ENCODE measurements at regions not wholly inside any gene's neighbourhood (a gene's known extent, or its start where the extent isn't known, plus 50 kb on each side); places are given as distances from the start of the nearest gene placed in this dataset.
"Not testable (repeated sequence)": the region's sequence is repeated elsewhere in the genome, so short reads cannot be mapped to it uniquely, and the experiment has no call there.

DNA sequence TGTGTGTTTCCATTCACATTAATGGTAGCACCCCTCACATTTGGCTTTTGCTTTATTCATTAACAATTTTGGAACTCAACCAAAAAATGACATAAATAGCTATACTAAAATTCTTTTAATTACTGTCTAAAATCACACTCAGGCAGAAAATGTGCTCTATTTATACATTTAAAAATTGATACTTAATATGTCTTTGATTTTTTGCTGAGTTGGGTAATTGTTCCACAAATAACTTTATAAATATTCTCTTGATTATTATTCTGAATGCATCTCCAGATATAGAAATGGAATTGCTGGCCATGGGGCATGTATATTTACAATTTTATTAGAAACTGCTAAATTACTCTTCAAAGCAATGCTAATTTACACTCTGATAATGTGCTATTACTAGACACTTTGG lies 658.7 kb upstream of the CHRM3 start:
- DNase-seq (ENCODE audit: low read depth), result no peak
- TF ChIP-seq, protein P1, sequence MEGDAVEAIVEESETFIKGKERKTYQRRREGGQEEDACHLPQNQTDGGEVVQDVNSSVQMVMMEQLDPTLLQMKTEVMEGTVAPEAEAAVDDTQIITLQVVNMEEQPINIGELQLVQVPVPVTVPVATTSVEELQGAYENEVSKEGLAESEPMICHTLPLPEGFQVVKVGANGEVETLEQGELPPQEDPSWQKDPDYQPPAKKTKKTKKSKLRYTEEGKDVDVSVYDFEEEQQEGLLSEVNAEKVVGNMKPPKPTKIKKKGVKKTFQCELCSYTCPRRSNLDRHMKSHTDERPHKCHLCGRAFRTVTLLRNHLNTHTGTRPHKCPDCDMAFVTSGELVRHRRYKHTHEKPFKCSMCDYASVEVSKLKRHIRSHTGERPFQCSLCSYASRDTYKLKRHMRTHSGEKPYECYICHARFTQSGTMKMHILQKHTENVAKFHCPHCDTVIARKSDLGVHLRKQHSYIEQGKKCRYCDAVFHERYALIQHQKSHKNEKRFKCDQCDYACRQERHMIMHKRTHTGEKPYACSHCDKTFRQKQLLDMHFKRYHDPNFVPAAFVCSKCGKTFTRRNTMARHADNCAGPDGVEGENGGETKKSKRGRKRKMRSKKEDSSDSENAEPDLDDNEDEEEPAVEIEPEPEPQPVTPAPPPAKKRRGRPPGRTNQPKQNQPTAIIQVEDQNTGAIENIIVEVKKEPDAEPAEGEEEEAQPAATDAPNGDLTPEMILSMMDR (IDR thresholded peaks at IDR 0.05; ENCODE audit: insufficient read depth, low read depth, low read length), result no peak
- no peak overlapping the region for H3K4me3 ChIP-seq (ENCODE audit: low read depth, low read length)

DNA sequence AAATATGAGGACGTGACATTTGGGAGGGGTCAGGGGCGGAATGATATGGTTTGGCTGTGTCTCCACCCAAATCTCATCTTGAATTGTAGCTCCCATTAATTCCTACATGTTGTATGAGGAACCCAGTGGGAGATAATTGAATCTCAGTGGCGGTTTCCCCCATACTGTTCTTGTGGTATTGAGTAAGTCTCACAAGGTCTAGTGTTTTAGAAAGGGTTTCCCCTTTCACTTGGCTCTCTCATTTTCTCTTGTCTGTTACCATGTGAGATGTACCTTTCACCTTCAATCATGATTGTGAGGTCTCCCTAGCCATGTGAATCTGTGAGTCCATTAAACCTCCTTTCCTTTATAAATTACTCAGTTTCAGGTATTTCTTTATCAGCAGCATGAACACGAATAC lies 663.6 kb upstream of the CHRM3 start:
- TF ChIP-seq, protein P1 (IDR thresholded peaks at IDR 0.05; ENCODE audit: insufficient read depth, low read depth, low read length), result no peak
- DNase-seq (ENCODE audit: low read depth), result no peak
- no peak overlapping the region for H3K4me3 ChIP-seq (ENCODE audit: low read depth, low read length)

DNA sequence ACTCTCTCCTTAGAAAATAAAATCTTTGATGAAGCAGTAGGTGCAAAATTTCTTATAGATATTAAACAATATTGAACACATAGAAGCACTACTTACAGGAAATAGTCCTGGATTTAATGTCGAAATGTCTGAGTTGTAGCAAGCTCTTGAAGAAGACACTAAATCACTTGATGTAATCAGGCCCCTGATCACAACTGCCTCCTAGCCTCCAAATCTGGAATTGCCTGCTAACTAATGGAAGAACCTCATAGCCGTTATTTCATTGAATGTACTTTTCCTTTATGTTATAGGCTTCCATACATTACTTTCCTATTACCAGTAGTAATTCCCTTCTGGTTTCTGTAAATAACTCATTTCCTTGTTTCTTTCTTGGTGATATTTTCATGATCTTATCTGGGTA lies 675.7 kb upstream of the CHRM3 start:
- TF ChIP-seq, protein P1 (IDR thresholded peaks at IDR 0.05; ENCODE audit: insufficient read depth, low read depth, low read length), result peak; percentile 14
- H3K4me3 ChIP-seq (ENCODE audit: low read depth, low read length), result no peak overlapping the region
- peak; percentile 2 for DNase-seq (ENCODE audit: low read depth)

DNA sequence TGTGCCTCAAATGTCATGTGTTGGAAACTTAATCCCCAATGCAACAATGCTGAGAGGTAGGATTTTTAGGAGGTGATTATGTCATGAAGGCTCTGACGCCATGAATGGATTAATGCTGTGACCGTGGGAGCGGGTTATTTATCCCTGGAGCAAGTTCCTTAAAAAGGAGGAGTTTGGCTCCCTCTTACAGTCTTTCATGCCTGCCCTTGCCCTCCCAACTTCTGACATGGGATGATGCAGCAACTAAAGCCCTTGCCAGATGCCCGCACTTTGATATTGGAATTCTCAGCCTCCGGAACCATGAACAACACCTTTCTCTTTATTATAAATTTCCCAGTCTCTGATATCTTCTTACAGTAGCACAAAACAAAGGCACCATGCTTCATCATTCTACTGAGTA lies 685.3 kb upstream of the CHRM3 start:
- no peak for DNase-seq (ENCODE audit: low read depth)
- TF ChIP-seq, protein P1 (IDR thresholded peaks at IDR 0.05; ENCODE audit: insufficient read depth, low read depth, low read length), result no peak

DNA sequence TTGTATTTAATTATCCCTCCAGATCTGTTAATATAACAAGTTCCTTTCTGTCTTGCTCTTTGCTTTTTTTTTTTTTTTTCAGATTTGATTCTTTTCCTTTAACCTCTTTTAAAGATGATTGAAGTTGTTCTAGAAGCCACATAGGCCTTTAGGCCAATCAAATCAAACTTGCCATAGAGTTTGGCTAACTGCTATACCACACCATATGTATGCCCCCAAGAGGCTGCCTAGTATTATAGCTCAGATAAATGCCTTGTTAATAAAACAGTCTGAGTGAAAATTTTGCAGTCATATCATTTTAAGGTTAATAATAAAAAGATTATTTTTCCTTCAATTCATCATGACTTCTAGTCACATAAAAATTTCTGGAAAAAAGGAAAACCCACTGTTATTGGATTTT lies 696.0 kb upstream of the CHRM3 start:
- DNase-seq (ENCODE audit: low read depth), result peak; percentile 12
- TF ChIP-seq, protein P1 (IDR thresholded peaks at IDR 0.05; ENCODE audit: insufficient read depth, low read depth, low read length), result peak; percentile 21

More for the DNA sequence above, 685.3 kb upstream of the CHRM3 start:
- no peak overlapping the region for H3K4me3 ChIP-seq (ENCODE audit: low read depth, low read length)

DNA sequence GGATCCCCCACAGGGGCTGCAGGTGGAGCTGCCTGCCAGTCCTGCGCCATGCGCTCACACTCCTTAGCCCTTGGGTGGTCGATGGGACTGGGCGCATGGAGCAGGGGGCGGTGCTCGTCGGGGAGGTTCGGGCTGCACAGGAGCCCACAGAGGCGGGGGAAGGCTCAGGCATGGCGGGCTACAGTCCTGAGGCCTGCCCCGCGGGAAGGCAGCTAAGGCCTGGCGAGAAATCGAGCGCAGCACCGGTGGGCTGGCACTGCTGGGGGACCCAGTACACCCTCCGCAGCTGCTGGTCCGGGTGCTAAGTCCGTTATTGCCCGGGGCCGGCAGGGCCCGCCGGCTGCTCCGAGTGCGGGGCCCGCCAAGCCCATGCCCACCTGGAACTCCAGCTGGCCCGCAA lies 701.8 kb upstream of the CHRM3 start:
- not testable (repeated sequence) for H3K4me3 ChIP-seq (ENCODE audit: low read depth, low read length); DNase-seq (ENCODE audit: low read depth)

More for the DNA sequence above, 696.0 kb upstream of the CHRM3 start:
- H3K4me3 ChIP-seq (ENCODE audit: low read depth, low read length), result no peak overlapping the region

DNA sequence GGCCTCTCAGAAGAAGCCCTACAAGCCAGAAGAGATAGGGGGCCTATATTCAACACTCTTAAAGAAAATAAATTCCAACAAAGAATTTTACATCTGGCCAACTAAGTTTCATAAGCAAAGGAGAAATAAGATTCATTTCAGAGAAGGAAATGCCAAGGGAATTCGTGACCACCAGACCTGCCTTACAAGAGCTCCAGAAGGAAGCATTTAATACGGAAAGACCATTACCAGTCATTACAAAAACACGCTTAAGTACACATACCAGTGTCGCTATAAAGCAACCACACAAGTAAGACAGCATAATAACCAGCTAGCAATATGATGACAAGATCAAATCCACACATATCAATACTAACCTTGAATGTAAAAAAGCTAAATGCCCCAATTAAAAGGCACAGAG lies 704.9 kb upstream of the CHRM3 start:
- no peak overlapping the region for H3K4me3 ChIP-seq (ENCODE audit: low read depth, low read length)
- DNase-seq (ENCODE audit: low read depth), result no peak
- TF ChIP-seq, protein P1 (IDR thresholded peaks at IDR 0.05; ENCODE audit: insufficient read depth, low read depth, low read length), result no peak
